Epithelial cell of esophagus (primary cell): ENCODE measurements at regions not wholly inside any gene's neighbourhood (a gene's known extent, or its start where the extent isn't known, plus 50 kb on each side); places are given as distances from the start of the nearest gene placed in this dataset.

Experiments used
- DNase-seq: peaks from one replicate; pipeline ENCODE4 v3.0.0; 2010; ENCODE audit warnings: low read depth
- H3K4me3 ChIP-seq: 2 replicates; pipeline ENCODE4 v1.5.1; 2011; ENCODE audit warnings: mild to moderate bottlenecking, low read length, control low read depth
- TF ChIP-seq, protein P1 (sequence below): IDR thresholded peaks from 2 replicates; pipeline ENCODE4 v1.5.1; 2011; ENCODE audit warnings: low read depth, mild to moderate bottlenecking, low read length, control low read depth, inconsistent platforms; ENCODE audit not compliant: insufficient read depth; ENCODE audit errors: missing control alignments

DNA sequence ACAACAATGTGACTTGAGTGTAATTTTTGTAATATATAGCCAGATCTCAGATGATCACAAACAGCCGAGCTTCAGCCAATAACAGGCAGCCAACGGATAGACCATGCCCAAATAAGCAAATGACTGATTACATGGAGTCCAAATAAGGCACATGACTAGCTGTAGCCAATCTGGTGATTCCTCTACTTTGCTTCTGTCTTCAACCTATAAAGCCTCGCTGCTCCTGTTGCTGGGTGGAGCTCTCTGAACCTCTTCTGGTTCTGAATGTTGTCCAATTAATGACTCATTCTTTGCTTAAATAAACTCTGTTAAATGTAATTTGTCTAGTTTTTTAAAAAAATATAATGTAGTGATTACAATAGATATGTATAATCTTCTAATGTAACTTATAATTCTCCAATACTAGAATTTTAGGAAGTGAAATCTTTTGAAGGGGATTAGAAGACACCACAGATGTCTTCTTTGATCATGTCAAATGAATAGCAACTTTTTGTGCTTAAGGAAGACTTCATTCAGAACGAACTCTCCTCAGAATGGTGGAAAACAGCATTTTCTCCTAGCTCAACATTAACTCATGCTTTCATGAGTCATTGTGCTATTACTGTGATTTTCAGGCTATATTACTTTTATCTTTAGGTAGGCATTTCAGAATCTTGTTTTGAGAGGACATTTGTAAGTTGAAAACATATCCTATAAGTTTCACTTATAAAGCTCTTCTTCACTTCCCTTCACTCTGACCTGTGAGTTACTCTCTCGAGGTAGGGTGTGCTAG, 857.8 kb upstream of the B3GALT2 start:
- DNase-seq: peak; percentile 54
- TF ChIP-seq, protein P1, sequence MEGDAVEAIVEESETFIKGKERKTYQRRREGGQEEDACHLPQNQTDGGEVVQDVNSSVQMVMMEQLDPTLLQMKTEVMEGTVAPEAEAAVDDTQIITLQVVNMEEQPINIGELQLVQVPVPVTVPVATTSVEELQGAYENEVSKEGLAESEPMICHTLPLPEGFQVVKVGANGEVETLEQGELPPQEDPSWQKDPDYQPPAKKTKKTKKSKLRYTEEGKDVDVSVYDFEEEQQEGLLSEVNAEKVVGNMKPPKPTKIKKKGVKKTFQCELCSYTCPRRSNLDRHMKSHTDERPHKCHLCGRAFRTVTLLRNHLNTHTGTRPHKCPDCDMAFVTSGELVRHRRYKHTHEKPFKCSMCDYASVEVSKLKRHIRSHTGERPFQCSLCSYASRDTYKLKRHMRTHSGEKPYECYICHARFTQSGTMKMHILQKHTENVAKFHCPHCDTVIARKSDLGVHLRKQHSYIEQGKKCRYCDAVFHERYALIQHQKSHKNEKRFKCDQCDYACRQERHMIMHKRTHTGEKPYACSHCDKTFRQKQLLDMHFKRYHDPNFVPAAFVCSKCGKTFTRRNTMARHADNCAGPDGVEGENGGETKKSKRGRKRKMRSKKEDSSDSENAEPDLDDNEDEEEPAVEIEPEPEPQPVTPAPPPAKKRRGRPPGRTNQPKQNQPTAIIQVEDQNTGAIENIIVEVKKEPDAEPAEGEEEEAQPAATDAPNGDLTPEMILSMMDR: no peak
- no peak overlapping the region for H3K4me3 ChIP-seq

DNA sequence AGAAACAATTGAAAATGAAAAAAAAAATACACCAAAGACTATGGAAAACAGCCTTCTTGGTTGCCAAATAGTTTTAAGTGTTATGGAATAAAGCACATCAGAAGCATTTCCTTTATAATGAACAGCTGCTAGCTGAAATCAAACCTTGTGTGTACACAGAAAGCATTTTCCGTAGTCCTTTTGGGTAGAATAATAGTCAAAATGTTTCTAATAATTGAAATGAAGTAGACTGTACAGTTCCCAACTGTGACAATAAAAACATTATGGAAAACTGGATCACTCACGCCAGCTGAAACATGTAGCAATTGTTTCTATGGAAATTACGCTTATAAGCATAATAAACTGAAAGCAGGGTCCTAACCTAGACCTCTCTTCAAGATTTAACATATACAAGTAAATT, 856.3 kb upstream of the B3GALT2 start:
- no peak overlapping the region for H3K4me3 ChIP-seq
- TF ChIP-seq, protein P1: no peak
- no peak for DNase-seq

DNA sequence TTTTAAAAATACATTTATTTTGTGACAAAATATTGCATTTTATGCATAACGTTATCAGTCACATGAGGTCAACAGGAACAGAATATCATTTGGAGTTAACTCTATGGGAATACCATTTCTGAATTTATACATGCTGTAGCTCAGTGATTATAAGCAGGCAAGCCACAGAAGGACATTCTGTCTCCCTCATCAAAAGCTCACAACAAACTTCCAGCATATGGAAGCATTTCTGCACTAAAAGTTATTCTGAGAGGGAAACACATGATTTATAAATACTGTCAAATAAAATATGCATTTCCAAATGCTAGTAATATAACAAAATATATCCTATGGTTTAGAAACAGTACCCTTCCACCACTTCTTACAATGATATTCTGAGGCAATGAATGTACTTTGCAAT, 854.1 kb upstream of the B3GALT2 start:
- H3K4me3 ChIP-seq: no peak overlapping the region
- TF ChIP-seq, protein P1: no peak
- no peak for DNase-seq

DNA sequence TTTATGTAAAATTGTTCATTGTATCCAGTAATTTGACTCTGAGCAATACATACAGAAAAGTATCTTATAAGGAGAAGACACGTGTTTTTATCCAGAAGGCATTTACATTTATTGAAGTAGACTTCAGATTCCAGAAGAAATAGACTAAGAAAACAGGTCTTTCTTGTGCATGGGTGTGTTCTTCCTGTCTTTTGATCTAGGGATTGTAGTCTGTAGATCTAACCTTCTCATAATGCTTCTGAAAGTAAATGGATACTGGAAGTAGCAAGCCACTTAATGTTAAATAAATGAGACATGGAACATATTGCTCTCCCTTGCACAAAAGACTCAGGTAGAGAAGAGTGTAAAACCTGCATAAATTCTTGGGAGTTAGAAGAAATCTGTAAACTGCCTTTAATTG, 853.2 kb upstream of the B3GALT2 start:
- TF ChIP-seq, protein P1: no peak
- peak; percentile 43 for DNase-seq
- no peak overlapping the region for H3K4me3 ChIP-seq

DNA sequence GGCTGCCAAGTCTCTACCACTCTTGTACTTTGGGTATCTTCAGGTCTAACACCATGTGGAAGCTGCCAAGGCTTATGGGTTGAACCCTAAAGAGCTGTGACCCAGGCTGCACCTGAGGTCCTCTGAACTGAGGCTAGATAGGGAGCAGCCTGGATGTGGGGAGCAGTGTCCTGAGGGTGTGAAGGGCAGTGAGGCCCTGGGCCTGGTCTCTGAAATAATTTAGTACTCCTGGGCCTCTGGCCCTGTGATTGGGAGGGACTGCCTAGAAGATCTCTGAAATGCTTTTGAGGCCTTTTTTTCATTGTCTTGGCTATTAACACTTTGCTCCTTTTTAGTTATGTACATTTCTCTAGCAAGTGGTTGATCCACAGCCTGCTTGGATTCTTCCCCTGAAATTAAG, 847.2 kb upstream of the B3GALT2 start:
- TF ChIP-seq, protein P1: no peak
- no peak for DNase-seq
- no peak overlapping the region for H3K4me3 ChIP-seq

DNA sequence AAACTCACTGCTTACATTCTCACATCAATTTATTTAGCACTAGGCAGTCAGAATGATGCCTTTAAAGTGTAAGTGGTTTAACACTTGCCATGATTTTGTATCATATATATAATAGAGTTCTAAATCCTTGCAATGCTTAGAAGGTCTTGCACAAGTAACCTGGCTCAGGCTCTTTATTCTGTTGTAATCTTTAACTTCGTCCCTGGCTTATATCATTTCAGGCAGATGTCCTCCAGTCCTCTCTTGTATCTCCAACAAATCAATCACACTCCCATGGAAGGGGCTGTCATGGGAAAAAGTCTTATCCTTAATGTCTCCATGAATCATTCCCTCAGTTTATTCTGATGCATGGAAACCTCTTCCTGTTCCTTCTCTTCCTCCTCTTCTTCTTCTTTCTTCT, 841.6 kb upstream of the B3GALT2 start:
- TF ChIP-seq, protein P1: no peak
- DNase-seq: peak; percentile 1
- H3K4me3 ChIP-seq: no peak overlapping the region

DNA sequence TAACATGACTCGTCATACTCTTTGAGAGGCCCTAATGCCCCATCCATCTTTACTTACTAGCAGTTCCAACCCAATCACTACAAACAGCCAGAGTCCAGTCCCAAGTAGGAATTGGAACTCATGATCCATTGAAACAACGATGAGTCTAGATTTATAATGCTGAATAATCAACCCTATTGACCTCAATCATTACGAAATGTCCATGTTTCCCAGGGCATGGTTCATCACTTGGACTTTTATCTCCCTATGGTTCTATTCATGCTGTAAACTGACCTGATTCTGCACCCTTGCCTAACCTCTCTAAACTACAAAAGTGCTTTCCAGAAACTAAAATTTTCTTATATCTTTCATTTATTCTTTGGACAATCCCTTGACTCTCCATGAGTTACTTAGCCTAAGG, 840.0 kb upstream of the B3GALT2 start:
- TF ChIP-seq, protein P1: no peak
- no peak overlapping the region for H3K4me3 ChIP-seq
- DNase-seq: no peak
